HG03460 (cell line): ENCODE measurements at regions not wholly inside any gene's neighbourhood (a gene's known extent, or its start where the extent isn't known, plus 50 kb on each side); places are given as distances from the start of the nearest gene placed in this dataset.

Experiments used
- ATAC-seq: cut with Tn5 transposase; IDR thresholded peaks from one replicate; pipeline ENCODE4 v1.9.1; 2021; ENCODE audit not compliant: unreplicated experiment

DNA sequence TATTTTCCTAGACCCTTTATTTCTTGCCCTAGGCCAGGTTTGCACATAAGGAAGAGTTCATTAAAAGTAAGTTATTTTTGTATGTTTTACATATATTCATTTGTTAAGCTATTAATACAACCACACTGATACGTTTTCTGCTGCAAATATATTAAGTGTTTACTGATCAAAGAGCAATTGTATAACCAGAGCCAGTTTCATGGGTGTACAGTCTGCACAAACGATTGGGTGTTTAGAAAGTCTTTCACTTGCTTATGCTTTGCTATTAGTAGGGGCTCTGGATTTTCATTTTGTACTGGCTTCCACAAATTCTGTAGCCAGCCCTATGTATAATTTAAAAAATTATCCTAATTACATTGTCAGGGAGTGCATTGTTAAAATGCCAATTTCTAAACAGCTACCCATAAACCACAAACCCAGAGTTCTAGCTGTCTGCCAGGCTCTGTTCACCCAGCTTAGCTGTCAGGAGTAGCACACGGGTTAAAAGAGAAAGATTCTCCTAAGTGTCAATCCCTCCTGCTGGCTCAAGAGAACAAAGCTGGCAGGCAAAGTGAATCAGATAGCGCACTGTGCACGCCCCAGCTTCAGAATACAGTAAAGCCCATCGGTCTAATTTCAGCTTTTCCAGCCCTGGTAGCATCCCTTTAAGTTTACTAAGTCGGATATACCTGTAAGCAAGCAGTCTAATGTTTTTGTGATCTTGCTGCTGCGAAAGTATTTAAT, 151.0 kb upstream of the LMO3 start:
- ATAC-seq, result no peak

DNA sequence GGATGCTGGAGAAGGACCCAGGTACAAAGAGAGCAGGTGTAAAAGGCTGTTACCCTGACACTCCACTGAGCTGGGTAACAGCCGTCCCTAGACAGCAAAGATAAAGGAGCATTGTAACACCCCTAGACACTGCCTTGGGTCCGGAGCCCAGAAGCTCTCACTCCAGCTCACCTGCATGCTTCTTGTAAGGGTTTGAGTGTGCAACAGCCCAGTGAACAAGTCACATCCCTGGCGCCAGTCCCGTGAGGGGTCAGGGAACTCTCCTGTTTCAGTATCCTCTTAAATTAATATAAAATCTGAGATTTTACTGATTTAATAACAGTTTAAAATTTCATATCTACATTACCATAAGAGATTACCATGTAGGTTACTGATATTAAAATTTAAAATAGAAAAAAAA, 124.8 kb upstream of the LMO3 start:
- no peak for ATAC-seq

DNA sequence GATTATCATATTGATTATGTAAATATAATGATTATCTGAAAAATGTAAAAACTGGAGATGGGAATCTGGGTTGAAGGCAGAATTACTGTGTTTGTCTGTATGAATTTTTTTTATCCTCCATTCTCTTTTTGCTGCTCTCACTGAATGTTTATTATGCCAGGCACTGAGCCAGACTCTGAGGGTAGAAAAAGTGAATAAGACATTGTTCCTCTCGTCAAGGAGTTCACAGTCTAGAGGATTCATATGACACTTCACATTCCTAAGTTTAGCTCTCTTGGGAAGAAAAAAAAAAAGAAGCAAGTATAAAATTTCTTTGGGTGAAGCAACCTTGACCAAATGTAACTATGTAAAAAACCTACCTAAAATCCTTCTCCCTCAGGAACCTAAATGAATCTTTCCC, 120.9 kb upstream of the LMO3 start:
- ATAC-seq, result no peak

DNA sequence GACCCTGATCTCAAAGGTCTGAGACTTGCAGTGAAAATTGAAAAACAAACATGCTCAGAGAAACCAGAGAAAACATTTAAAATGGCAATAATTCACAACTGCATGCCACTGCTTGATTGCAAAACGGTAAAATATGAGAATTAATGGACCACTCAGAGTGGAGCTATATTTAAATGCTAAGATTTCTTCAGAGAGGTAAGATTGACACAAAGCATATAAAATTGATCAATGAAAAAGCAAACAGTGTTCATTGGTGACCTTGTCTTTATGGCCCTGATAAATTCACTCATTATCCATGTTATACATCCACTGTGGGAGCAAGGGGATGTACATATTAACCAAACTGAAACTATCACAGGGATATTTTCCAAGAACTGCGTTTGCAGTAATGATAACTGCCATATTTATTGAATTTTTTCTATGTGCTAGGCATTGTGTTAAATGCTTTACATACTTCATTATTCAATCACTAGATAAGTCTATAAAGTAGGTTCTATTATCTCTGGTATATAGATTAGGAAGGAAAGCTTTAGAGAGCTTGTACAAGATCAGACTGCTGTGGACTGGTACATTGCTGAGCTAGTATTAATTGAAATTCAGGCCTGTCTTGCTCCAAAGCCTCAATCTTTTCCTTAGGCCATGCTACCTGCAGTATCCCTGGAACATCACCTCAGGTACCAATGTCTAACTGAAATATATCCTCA, 113.9 kb upstream of the LMO3 start:
- ATAC-seq, result no peak

DNA sequence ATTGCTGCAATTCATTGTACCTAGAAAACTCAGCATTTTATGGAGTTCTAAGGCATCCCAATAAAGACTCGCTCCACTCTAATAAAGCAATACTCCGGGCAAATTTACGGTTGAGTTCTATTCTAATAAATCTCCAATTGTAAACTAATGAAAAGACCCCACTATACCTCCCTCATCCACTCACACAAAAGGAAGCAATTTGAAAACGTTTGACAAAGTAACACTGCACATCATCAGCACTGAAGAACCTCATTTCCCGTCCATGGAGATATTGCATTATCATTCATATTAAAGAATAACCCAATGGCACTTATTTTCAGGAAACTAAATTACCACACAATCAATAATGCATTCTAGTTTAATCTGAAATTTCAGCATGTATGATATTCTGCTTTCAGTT, 111.0 kb upstream of the LMO3 start:
- no peak for ATAC-seq

DNA sequence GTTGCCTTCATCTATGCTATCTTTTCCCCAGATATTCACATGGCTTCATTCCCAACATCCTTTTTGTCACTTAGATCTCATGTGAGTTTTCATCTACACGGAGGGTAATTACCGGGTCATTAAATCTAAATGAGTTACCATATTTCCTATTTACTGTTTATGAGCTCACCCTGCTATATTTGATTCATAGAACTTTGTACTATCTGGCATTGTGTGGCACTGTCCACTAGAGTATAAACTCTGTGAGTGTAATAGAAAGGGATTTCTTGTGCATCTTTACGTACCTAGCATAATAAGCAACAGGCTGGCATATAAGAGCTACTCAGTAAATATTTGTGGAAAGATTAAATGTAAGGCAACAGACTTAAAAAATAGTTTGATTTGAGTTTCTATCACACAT, 86.1 kb upstream of the LMO3 start:
- ATAC-seq, result no peak

DNA sequence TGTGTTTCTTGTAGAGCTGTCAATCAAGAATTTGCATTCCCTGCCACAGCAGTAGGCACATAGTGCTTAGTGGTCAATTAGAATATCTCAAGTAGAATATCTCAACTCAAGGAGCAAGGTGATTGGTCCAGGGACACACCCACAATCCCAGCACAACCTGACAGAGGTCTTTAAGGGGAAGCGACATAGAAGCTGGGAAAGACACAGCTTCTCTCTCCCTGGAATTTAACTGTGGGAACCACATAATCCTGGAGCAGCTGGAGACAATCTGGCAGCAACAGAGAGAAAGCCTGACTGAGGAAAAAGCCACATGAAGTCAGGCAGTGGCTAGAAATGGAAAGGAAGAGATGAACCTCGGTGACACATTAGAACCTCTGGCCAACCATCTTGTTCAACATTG, 85.7 kb upstream of the LMO3 start:
- no peak for ATAC-seq

DNA sequence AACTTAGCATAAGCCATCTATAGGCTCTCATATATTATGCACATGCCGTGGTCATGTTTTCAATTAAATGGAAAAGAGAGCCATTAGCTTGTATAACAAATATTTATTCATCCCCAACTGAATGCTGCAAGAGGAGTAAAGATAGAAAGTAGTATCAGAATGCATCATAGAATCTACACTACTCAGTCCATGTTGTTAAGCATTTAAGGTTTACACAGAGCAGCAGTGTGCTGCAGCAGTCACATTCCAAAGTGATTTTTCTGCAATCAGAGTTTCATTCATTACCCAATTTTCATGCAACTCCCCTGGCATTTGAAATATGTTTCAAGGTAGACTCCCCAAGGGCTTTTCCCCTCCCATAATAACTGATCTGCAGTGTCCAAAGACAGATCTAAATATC, 82.2 kb upstream of the LMO3 start:
- ATAC-seq, result no peak

DNA sequence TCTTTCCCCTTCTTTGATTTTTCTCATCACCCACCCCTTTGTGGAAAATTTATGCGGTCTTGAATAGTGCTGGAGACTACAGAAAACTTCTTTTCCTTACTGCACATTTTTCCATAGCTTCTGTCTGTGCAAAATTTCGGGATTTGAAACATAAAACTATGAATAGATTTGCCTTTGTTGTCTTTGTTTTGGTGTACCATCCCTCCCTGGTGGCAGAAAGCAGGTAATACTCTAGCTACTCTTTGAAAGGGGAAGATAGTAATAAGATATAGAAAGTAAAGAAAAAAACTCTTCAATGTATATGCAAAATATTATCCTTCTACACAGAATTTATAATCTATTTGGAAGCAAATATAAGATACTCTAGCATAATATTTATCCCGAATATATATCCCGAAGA, 79.1 kb upstream of the LMO3 start:
- no peak for ATAC-seq

DNA sequence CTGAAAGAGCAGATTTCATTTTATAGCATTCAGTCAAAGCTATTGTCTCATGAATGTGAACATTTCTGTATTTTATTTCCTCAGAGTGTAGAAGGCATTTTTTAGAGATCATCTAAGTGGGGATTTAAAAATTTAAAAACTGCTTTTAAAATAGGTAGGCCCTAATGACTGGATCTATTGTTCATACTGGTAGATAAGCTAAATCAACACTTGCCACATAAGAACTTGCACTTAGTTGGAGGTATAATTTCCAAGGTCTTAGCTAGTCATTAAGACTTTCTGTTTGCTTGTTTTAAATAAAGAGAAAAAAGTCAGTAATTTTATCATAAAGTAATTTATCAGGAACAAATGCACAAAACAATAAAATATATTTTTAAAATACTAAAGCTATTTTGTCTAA, 75.2 kb upstream of the LMO3 start:
- ATAC-seq, result no peak

DNA sequence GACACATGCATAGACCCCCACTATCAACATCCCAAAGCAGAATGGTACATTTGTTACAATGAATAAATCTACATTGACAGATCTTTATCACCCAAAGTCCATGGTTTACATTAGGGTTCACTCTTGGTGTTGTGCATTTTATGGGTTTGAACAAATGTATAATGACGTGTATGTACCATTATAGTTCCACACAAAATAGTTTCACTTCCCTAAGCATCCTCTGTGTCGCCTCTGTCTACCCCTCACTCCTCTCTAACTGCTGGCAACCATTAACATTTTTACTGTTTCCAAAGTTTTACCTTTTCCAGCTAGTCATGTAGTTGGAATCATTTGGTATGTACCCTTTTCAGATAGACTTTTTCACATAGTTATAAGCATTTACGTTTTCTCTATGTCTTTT, 69.5 kb upstream of the LMO3 start:
- no peak for ATAC-seq

DNA sequence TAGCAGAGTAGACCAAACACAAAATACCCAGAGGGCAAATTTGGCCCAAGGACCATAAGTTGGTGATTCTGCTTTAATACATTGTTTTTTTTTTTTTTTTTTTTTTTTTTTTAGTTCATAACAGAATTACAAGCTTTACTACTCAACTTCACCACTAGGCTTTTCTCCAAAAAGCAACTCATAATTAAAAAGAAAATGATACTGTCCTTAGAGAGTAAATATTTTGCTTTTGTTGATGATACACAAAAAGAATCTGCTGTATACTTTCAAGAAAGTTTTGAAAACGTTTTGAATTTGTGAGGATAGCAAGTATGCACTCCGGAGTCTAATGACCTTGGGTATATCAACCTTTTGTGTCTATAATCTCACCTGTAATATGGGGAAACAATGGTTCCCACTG, 68.9 kb upstream of the LMO3 start:
- no peak for ATAC-seq

DNA sequence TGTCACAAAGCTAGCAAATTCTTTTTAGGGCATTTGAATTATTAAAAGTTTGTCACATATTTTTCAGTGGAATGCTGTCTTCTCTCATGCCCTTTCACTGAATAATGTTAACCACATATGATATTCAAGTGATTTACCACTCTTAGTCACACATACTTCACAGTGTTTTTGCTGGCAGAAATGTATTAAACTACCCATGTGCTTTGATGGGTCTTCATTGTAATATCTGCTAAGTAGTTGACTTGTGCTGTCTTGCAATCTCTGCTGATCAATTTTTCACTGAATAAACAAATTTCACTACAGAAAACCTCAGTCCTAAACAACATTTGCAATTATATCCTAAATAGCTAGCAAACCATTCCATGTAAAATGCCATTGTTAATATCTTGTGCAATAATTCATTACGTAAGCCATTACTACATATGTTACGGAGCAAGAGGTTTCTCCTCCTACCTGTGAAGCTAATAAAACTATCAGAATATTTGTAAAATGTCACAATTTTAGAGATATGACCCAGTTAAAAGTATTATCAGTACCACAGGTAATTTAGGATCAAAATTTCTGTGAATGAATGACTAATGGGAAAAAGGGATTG, 64.6 kb upstream of the LMO3 start:
- ATAC-seq, result no peak

DNA sequence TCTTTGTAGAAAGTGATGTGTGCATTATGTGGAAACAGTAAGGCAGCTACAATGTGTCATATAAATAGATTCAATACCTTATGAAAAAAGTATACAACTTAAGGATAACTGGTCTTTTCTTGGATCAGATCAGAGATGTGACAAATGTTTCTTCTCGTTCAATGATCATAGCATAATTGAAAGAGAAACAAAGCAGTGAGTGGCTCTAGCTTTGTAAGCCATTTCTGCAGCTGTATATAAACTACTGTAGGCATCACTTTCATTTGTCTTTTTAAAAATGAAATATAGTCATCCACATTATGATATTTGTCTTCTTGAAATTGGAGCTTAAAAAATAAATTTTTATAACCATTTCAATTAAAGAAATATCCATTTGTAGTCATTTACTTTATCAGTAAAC, 63.8 kb upstream of the LMO3 start:
- no peak for ATAC-seq

DNA sequence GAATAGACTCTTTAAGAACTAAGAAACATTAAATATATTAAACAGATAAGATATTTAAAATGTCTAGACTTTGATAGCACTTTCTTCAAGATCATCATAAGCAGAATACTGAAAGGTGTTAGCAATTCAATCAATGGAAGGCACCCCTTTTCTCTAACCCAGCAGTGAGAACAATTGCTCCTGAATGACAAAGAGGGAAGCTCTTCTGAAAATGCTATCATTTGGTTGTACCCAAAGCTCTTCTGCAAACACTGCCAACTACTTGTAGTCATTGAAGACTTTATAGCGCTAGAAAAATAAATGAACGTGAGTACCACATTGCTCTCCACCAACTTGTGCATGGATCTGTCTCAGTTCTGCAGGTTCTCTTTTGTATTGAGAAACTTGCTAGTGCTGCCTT, 62.2 kb upstream of the LMO3 start:
- no peak for ATAC-seq

DNA sequence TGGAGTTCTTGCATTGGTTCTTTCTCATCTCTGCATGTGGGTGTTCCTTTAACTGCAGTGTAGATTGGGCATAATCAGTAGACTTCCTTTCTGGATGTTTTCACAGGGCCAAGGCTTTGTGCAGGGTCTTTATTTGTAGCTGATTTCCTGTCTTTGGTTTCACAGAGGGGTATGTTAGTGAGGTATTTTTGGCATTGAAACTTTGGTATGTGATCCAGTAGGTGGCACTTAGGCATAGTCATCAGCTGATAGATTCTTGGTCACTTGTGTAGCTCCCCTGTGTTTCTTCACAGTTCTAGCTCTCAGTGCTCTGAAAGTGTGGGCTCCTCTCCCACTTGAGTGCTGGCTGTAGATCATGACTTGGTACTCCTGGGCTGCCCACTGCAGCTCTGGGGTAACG, 52.7 kb upstream of the LMO3 start:
- no peak for ATAC-seq
